HCT116 (cell line): ENCODE measurements at regions not wholly inside any gene's neighbourhood (a gene's known extent, or its start where the extent isn't known, plus 50 kb on each side); places are given as distances from the start of the nearest gene placed in this dataset.

ENCODE experiments used
- CTCF ChIP-seq, 3 experiments: fragments of 200-600 bp in 1 of 3; sonication (generic) in 1 of 3; IDR thresholded peaks in 2 of 3; conservative IDR thresholded peaks in 1 of 3; 2 replicates each; pipeline ENCODE4 v1.5.1; 2012 to 2017; ENCODE audit warnings: low read depth in 2 of 3, low read length in 2 of 3, antibody characterized with exemption in 1 of 3, borderline replicate concordance in 1 of 3, control low read depth in 1 of 3, mild to moderate bottlenecking in 1 of 3, mixed read lengths in 1 of 3, mixed run types in 1 of 3, moderate library complexity in 1 of 3; ENCODE audit not compliant: insufficient read depth in 1 of 3
- POLR2A ChIP-seq: IDR thresholded peaks from 2 replicates; pipeline ENCODE4 v1.7.0; 2011; ENCODE audit warnings: borderline replicate concordance; ENCODE audit not compliant: insufficient read depth, insufficient read length; ENCODE audit errors: extremely low read depth

- TF ChIP-seq CTCF (IDR thresholded peaks at IDR 0.05 in 2 of 3, conservative IDR thresholded peaks at IDR 0.05 in 1 of 3; ENCODE audit: borderline replicate concordance in 1 of 3, insufficient read depth in 1 of 3, low read depth in 2 of 3, low read length in 2 of 3) (no peak), POLR2A (no peak)
These were observed 448.1 kb downstream of the PLCL1 start for GRCh38 chr2:198252472-198252871.
